Right lobe of liver (tissue), 6 donors: ENCODE measurements at regions not wholly inside any gene's neighbourhood (a gene's known extent, or its start where the extent isn't known, plus 50 kb on each side); places are given as distances from the start of the nearest gene placed in this dataset.

Experiments used
- ATAC-seq, 4 donors: fragments of 200-7000 bp; cut with Tn5 transposase; one replicate each; pipeline ENCODE4 v1.9.1; 2020; ENCODE audit warnings: mild to moderate bottlenecking in 4 of 4, moderate library complexity in 4 of 4
- DNase-seq, 3 donors: peaks; one replicate each; pipeline ENCODE4 v3.0.0-alpha.2; 2020
- H3K27ac ChIP-seq, 3 donors: fragments of 200-600 bp; one replicate each; pipeline ENCODE4 v1.8.0; 2022
- H3K27me3 ChIP-seq, 2 donors: fragments of 200-600 bp; one replicate each; pipeline ENCODE4 v1.8.0; 2022
- H3K36me3 ChIP-seq, 4 donors: fragments of 200-600 bp; sonication (generic) in 1 of 4; one replicate each; pipeline versions ENCODE4 v1.5.1 to v1.8.0; 2017 to 2022; ENCODE audit warnings: control low read depth in 1 of 4
- H3K4me1 ChIP-seq, 4 donors: fragments of 200-600 bp; sonication (generic) in 1 of 4; one replicate each; pipeline versions ENCODE4 v1.5.1 to v1.8.0; 2017 to 2022; ENCODE audit warnings: control low read depth in 1 of 4
- H3K4me3 ChIP-seq, 3 donors: fragments of 200-600 bp; one replicate each; pipeline ENCODE4 v1.8.0; 2022
- H3K9me3 ChIP-seq, 4 donors: fragments of 200-600 bp; sonication (generic) in 1 of 4; one replicate each; pipeline versions ENCODE4 v1.5.1 to v1.8.0; 2017 to 2022; ENCODE audit warnings: control low read depth in 1 of 4
- POLR2A ChIP-seq: fragments of 450-650 bp; IDR thresholded peaks from one replicate; pipeline ENCODE4 v1.6.1; 2017; ENCODE audit warnings: antibody characterized with exemption, mild to moderate bottlenecking
- WGBS: methylation state at CpG from one replicate; pipeline ENCODE4 v1.1.6; 2018; ENCODE audit warnings: low coverage, low lambda C conversion rate; ENCODE audit not compliant: insufficient coverage; ENCODE audit errors: missing lambda C conversion rate; 5-methylcytosine and 5-hydroxymethylcytosine counted together
- intact Hi-C, 2 donors: fragments of 100-400 bp; cut with DNase I; formaldehyde crosslinking; loops; one replicate each; pipeline versions ENCODE4 v1.11.2 to v1.14.1; 2022
- TF ChIP-seq, protein P1 (sequence below), 4 donors: fragments of 200-600 bp in 3 of 4; fragments of 450-650 bp in 1 of 4; IDR thresholded peaks; one replicate each; pipeline versions ENCODE4 v1.5.1 to v1.8.0; 2016 to 2022; ENCODE audit warnings: antibody characterized with exemption in 4 of 4, mild to moderate bottlenecking in 2 of 4
- donor health status: DM: no; HTN: yes; CAD: no.
- donor health status: DM: no; HTN: no; CAD: no.
- donor health status: DM: no; HTN: no; CAD: no.
- donor health status: DM: no; HTN: yes; CAD: no.
- donor health status: DM: no; HTN: yes; CAD: no.

- Histone ChIP-seq H3K27me3 (no peaks in the 10 kb centered on the region), H3K36me3 (no peaks in the 10 kb centered on the region), H3K4me3 (no peak overlapping the region), H3K27ac (no peak overlapping the region), H3K4me1 (no peaks in the 10 kb centered on the region), H3K9me3 (no peaks in the 10 kb centered on the region)
- 55% methylated on average over 3 of the region's 3 CpGs for WGBS
- intact Hi-C loops: loop anchor here (10.0 kb wide), 1 partner anchor 144 kb away; no protein-coding TSS in a partner anchor
- DNase-seq: no peak
- TF ChIP-seq, protein P1, sequence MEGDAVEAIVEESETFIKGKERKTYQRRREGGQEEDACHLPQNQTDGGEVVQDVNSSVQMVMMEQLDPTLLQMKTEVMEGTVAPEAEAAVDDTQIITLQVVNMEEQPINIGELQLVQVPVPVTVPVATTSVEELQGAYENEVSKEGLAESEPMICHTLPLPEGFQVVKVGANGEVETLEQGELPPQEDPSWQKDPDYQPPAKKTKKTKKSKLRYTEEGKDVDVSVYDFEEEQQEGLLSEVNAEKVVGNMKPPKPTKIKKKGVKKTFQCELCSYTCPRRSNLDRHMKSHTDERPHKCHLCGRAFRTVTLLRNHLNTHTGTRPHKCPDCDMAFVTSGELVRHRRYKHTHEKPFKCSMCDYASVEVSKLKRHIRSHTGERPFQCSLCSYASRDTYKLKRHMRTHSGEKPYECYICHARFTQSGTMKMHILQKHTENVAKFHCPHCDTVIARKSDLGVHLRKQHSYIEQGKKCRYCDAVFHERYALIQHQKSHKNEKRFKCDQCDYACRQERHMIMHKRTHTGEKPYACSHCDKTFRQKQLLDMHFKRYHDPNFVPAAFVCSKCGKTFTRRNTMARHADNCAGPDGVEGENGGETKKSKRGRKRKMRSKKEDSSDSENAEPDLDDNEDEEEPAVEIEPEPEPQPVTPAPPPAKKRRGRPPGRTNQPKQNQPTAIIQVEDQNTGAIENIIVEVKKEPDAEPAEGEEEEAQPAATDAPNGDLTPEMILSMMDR (IDR thresholded peaks at IDR 0.05): no peak
- TF ChIP-seq POLR2A: no peak
- no peak for ATAC-seq
These were observed 427.7 kb downstream of the CDH2 start for GRCh38 chr18:27749194-27749593.

GRCh38 chr18:27746241-27746640 lies 430.7 kb downstream of the CDH2 start:
- Histone ChIP-seq H3K27me3 (no peaks in the 10 kb centered on the region), H3K9me3 (no peaks in the 10 kb centered on the region), H3K27ac (no peak overlapping the region), H3K36me3 (no peaks in the 10 kb centered on the region), H3K4me1 (no peaks in the 10 kb centered on the region), H3K4me3 (no peak overlapping the region)
- intact Hi-C loops: loop anchor here (10.0 kb wide), 1 partner anchor 141 kb away; no protein-coding TSS in a partner anchor
- DNase-seq (no peak), ATAC-seq (no peak)
- WGBS: 67% methylated on average over 5 of the region's 5 CpGs
- TF ChIP-seq POLR2A: no peak
- TF ChIP-seq, protein P1 (IDR thresholded peaks at IDR 0.05): no peak

DNA sequence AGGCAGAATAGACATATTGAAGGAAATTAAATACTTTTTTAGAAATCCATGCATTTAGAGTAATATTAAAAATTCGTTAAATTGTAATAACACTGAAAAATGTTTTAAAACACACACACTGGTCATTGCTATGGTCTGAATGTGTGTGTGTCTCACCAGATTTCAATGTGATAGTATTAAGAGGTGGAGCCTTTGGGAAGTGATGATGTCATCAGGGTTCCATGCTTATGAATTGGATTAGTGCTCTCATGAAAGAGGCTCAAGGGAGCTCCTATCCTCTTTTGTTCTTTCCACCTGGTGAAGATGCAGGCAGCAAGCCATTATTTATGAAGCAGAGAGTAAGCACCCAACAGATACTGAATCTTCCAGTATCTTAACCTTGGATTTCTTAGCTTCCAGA lies 441.8 kb downstream of the CDH2 start:
- 56% methylated on average over 1 of the region's 1 CpG for WGBS
- Histone ChIP-seq H3K4me1 (no peaks in the 10 kb centered on the region), H3K9me3 (no peaks in the 10 kb centered on the region), H3K27me3 (no peaks in the 10 kb centered on the region), H3K27ac (no peak overlapping the region), H3K4me3 (no peak overlapping the region), H3K36me3 (no peaks in the 10 kb centered on the region)
- no peak for TF ChIP-seq POLR2A
- TF ChIP-seq, protein P1 (IDR thresholded peaks at IDR 0.05): no peak
- no peak for DNase-seq
- intact Hi-C loops: no loop called here
- ATAC-seq: no peak

DNA sequence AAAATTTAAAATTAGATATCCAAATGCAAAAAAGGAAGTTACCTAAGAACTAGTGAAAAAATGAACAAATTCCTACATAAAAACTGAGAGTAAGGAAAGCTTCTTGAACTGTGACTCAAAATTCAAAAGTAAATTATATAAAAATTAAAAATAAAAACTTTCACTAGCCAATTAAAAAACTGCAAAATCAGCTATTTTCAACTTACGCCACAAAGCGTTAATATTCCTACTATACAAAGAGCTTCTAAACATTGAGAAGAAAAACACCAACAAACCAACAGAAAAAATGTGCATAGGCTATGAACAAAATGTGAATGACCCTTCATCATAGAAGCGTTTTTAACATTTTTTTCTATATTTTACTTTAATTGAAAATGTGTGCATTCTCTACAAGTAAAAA lies 445.7 kb downstream of the CDH2 start:
- TF ChIP-seq, protein P1 (IDR thresholded peaks at IDR 0.05): no peak
- no peak overlapping the region for H3K4me3 ChIP-seq
- no peaks in the 10 kb centered on the region for H3K4me1 ChIP-seq
- H3K27me3 ChIP-seq: no peaks in the 10 kb centered on the region
- intact Hi-C loops: no loop called here
- 90% methylated on average over 3 of the region's 3 CpGs for WGBS
- no peaks in the 10 kb centered on the region for H3K36me3 ChIP-seq
- no peak overlapping the region for H3K27ac ChIP-seq
- no peak for ATAC-seq
- no peak for DNase-seq
- H3K9me3 ChIP-seq: no peaks in the 10 kb centered on the region

DNA sequence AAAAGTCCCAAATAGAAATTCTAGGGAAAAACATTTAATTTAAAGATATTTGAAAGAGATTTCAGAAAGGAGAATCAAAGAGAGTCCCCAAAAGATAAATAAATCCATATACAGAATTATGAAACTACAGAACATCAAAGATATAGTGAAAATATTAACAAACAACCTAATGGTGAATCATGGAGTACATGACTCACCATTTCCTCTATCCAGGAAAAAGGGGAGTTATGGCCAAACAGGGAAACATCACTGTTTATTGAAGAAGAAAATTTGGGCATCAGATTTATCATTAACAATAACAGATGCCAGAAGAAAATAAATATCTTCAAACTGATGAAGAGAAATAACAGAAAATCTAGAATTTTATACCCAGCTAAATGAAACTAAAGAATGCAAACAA lies 448.3 kb downstream of the CDH2 start:
- intact Hi-C loops: no loop called here
- Histone ChIP-seq H3K36me3 (no peaks in the 10 kb centered on the region), H3K9me3 (no peaks in the 10 kb centered on the region), H3K27me3 (no peaks in the 10 kb centered on the region), H3K4me1 (no peaks in the 10 kb centered on the region), H3K4me3 (no peak overlapping the region), H3K27ac (no peak overlapping the region)
- TF ChIP-seq, protein P1 (IDR thresholded peaks at IDR 0.05): no peak
- TF ChIP-seq POLR2A: no peak
- ATAC-seq (no peak), DNase-seq (no peak)
